ENCODE measurements at regions not wholly inside any gene's neighbourhood (a gene's known extent, or its start where the extent isn't known, plus 50 kb on each side); places are given as distances from the start of the nearest gene placed in this dataset.

- intact Hi-C loops (cut with DNase I, micrococcal nuclease), result no loop called here
- ChIA-PET POLR2A (no interaction called here), CTCF (no interaction called here)
- Mint-ChIP-seq H3K36me3 (ENCODE audit: low read depth) (no peaks in the 10 kb centered on the region), H3K4me3 (no peak overlapping the region), H3K27me3 (no peaks in the 10 kb centered on the region), H3K9me3 (peaks cover 5% of the 10 kb centered on the region), H3K4me1 (ENCODE audit: low read depth) (no peaks in the 10 kb centered on the region), H3K27ac (no peak overlapping the region)
- H3K4me3 ChIP-seq (ENCODE audit: low read length), result no peak overlapping the region
- no peaks in the 10 kb centered on the region for H3K27me3 ChIP-seq (ENCODE audit: control insufficient read depth in 1 of 2, insufficient read depth in 2 of 2, low read length in 2 of 2)
- TF ChIP-seq, protein P1, sequence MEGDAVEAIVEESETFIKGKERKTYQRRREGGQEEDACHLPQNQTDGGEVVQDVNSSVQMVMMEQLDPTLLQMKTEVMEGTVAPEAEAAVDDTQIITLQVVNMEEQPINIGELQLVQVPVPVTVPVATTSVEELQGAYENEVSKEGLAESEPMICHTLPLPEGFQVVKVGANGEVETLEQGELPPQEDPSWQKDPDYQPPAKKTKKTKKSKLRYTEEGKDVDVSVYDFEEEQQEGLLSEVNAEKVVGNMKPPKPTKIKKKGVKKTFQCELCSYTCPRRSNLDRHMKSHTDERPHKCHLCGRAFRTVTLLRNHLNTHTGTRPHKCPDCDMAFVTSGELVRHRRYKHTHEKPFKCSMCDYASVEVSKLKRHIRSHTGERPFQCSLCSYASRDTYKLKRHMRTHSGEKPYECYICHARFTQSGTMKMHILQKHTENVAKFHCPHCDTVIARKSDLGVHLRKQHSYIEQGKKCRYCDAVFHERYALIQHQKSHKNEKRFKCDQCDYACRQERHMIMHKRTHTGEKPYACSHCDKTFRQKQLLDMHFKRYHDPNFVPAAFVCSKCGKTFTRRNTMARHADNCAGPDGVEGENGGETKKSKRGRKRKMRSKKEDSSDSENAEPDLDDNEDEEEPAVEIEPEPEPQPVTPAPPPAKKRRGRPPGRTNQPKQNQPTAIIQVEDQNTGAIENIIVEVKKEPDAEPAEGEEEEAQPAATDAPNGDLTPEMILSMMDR (IDR thresholded peaks at IDR 0.05), result no peak
- peaks cover 0 to 10% of the 10 kb centered on the region in 2 experiments for H3K9me3 ChIP-seq (ENCODE audit: control insufficient read depth in 1 of 2, insufficient read depth in 1 of 2, low read length in 2 of 2)
- H3K36me3 ChIP-seq (ENCODE audit: insufficient read depth, low read length), result no peaks in the 10 kb centered on the region
- no peaks in the 10 kb centered on the region for H3K4me1 ChIP-seq (ENCODE audit: insufficient read depth, low read length)
- no peak overlapping the region for H3K27ac ChIP-seq (ENCODE audit: low read depth in 1 of 2, low read length in 2 of 2)
- ATAC-seq (ENCODE audit: poor library complexity), result no peak
- DNase-seq, result no peak
These were observed 1455.3 kb upstream of the FLRT2 start for GRCh38 chr14:84074626-84075025.

DNA sequence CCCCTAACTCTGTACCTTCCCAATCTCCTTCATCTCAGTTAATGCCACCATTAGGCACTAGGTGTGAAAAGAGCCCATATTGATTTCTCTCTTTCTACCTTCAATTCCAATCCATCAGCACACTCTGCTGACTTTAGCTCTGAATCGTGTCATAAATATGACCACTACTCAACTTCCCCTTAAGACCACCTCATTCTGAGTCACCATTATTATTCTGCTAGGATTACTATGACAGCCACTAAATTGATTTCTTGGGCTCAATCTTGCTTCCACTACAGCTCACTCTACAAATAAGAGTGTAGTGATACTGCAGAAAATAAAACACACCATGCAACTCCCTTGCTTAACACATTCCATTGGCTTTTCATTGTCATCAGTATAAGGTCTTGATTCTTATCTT lies 1449.0 kb upstream of the FLRT2 start:
- Mint-ChIP-seq H3K4me3 (no peak overlapping the region), H3K27me3 (no peaks in the 10 kb centered on the region), H3K36me3 (ENCODE audit: low read depth) (no peaks in the 10 kb centered on the region), H3K9me3 (peaks cover 22% of the 10 kb centered on the region), H3K27ac (no peak overlapping the region), H3K4me1 (ENCODE audit: low read depth) (no peaks in the 10 kb centered on the region)
- TF ChIP-seq, protein P1 (IDR thresholded peaks at IDR 0.05), result no peak
- intact Hi-C loops (cut with DNase I, micrococcal nuclease), result no loop called here
- Histone ChIP-seq H3K36me3 (ENCODE audit: insufficient read depth, low read length) (no peaks in the 10 kb centered on the region), H3K9me3 (ENCODE audit: control insufficient read depth in 1 of 2, insufficient read depth in 1 of 2, low read length in 2 of 2) (peaks cover 0 to 12% of the 10 kb centered on the region in 2 experiments), H3K4me3 (ENCODE audit: low read length) (no peak overlapping the region), H3K4me1 (ENCODE audit: insufficient read depth, low read length) (no peaks in the 10 kb centered on the region), H3K27me3 (ENCODE audit: control insufficient read depth in 1 of 2, insufficient read depth in 2 of 2, low read length in 2 of 2) (no peaks in the 10 kb centered on the region), H3K27ac (ENCODE audit: low read depth in 1 of 2, low read length in 2 of 2) (no peak overlapping the region)
- CTCF ChIA-PET, result no interaction called here
- POLR2A ChIA-PET, result no interaction called here
- no peak for DNase-seq
- no peak for ATAC-seq (ENCODE audit: poor library complexity)

DNA sequence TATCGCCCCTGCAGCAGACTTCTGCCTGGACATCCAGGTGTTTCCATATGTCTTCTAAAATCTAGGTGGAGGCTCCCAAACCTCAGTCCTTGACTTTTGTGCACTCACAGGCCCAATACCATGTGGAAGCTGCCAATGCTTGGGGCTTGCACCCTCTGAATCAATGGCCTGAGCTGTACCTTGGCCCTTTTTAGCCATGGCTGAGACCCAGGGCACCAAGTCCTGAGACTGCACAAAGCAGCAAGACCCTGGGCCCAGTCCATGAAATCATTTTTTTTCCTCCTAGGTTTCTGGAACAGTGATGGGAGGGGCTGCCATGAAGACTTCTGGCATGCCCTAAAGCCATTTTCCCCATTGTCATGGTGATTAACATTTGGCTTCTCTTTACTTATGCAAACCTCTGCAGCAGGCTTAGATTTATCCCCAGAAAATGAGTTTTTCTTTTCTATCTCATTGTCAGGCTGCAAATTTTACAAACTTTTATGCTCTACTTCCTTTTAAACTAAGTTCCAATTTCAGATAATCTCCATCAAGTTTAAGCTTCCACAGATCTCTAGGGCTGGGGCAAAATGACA lies 1445.8 kb upstream of the FLRT2 start:
- H3K27ac ChIP-seq (ENCODE audit: low read depth in 1 of 2, low read length in 2 of 2), result no peak overlapping the region
- Mint-ChIP-seq H3K36me3 (ENCODE audit: low read depth) (no peaks in the 10 kb centered on the region), H3K27ac (no peak overlapping the region), H3K4me1 (ENCODE audit: low read depth) (no peaks in the 10 kb centered on the region), H3K4me3 (no peak overlapping the region), H3K27me3 (no peaks in the 10 kb centered on the region), H3K9me3 (peaks cover 26% of the 10 kb centered on the region)
- DNase-seq, result no peak
- ChIA-PET POLR2A (no interaction called here), CTCF (no interaction called here)
- intact Hi-C loops (cut with DNase I, micrococcal nuclease), result no loop called here
- no peaks in the 10 kb centered on the region for H3K36me3 ChIP-seq (ENCODE audit: insufficient read depth, low read length)
- no peaks in the 10 kb centered on the region for H3K27me3 ChIP-seq (ENCODE audit: control insufficient read depth in 1 of 2, insufficient read depth in 2 of 2, low read length in 2 of 2)
- no peak for ATAC-seq (ENCODE audit: poor library complexity)
- H3K4me3 ChIP-seq (ENCODE audit: low read length), result no peak overlapping the region
- H3K4me1 ChIP-seq (ENCODE audit: insufficient read depth, low read length), result no peaks in the 10 kb centered on the region
- H3K9me3 ChIP-seq (ENCODE audit: control insufficient read depth in 1 of 2, insufficient read depth in 1 of 2, low read length in 2 of 2), result peaks cover 0 to 12% of the 10 kb centered on the region in 2 experiments
- TF ChIP-seq, protein P1 (IDR thresholded peaks at IDR 0.05), result no peak

Data from CD4-positive, alpha-beta T cell (primary cell).